CD4-positive, alpha-beta T cell treated with Interleukin-6 at 100 ng/mL for 8 hours (primary cell): ENCODE measurements at regions not wholly inside any gene's neighbourhood (a gene's known extent, or its start where the extent isn't known, plus 50 kb on each side); places are given as distances from the start of the nearest gene placed in this dataset.

ENCODE experiments used
- DNase-seq: peaks from one replicate; pipeline ENCODE4 v3.0.0-alpha.2; 2020; ENCODE audit warnings: mixed read lengths, low spot score

GRCh38 chrX:30950391-30950790 lies 61.3 kb upstream of the TAB3 start:
- DNase-seq: no peak

GRCh38 chrX:30949554-30949953 lies 60.5 kb upstream of the TAB3 start:
- DNase-seq: no peak

GRCh38 chrX:30948626-30949025 lies 59.6 kb upstream of the TAB3 start:
- DNase-seq: no peak

- no peak for DNase-seq
Measured at GRCh38 chrX:30948051-30948450, 59.0 kb upstream of the TAB3 start.

- DNase-seq: no peak
Measured at GRCh38 chrX:30943984-30944383, 54.9 kb upstream of the TAB3 start.

GRCh38 chrX:30941898-30942297 lies 52.8 kb upstream of the TAB3 start:
- DNase-seq: no peak

- no peak for DNase-seq
Measured at GRCh38 chrX:30939928-30940327, 50.9 kb upstream of the TAB3 start.
